Fibroblast of skin of abdomen (primary cell): ENCODE measurements at regions not wholly inside any gene's neighbourhood (a gene's known extent, or its start where the extent isn't known, plus 50 kb on each side); places are given as distances from the start of the nearest gene placed in this dataset.

Experiments used
- DNase-seq: peaks from one replicate; pipeline ENCODE4 v3.0.0-alpha.2; 2013

DNA sequence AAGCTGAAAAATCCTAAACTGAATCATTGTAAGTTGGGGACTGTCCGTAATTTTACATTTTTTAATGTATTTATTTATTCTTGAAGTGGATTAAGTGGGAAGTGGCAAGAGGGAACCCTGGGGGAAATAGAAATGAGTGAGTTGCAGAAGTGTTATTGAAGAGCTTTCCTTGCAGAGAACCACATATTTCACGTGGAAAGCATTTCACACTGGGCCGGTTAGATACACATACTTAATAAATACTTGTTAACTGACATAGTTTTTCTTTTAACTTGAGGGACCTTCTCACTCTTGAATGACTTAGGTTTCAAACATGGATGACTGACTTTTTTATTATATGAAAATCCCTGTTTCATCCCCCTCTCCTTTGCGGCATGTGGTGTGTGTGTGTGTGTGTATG lies 239.3 kb downstream of the LMO4 start:
- DNase-seq, result no peak

GRCh38 chr1:87568911-87569310 lies 240.2 kb downstream of the LMO4 start:
- no peak for DNase-seq

GRCh38 chr1:87572008-87572407 lies 243.3 kb downstream of the LMO4 start:
- no peak for DNase-seq

DNA sequence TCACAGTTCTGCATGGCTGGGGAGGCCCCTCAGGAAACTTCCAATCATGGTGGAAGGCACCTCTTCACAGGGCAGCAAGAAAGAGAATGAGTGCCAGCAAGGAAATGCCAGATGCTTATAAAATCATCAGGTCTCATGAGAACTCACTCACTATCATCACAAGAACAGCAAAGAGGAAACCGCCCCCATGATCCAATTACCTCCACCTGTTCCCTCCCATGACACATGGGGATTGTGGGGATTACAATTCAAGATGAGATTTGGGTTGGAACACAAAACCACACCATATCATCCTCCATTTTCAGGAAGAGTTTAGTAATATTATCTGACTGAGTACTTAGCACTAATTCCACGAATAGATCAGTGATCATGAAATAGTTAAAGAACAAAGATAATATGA lies 244.2 kb downstream of the LMO4 start:
- DNase-seq, result no peak

DNA sequence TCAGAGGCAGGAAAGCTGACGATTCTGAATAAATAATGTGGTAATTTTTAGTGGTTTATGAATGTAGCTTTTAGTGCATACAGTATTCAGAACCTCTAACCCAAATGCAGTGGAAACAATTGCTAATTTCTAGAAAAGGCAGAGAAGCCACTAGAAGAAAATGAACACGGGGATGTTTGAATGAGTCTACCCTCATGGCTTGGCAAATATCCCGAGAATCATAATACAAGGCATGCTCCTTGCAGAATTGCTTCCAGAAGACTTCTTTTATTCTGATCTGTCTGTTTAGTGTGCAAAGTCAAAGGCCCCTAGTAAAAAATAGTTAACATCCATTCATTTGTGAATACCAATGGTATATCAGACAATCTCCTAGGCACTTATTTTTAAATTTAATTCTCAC lies 246.8 kb downstream of the LMO4 start:
- DNase-seq, result peak; percentile 29

- DNase-seq, result no peak
Observed at GRCh38 chr1:87578464-87578863, 249.8 kb downstream of the LMO4 start.

GRCh38 chr1:87583459-87583858 lies 254.8 kb downstream of the LMO4 start:
- no peak for DNase-seq

- DNase-seq, result no peak
Observed at GRCh38 chr1:87584586-87584985, 255.9 kb downstream of the LMO4 start.

DNA sequence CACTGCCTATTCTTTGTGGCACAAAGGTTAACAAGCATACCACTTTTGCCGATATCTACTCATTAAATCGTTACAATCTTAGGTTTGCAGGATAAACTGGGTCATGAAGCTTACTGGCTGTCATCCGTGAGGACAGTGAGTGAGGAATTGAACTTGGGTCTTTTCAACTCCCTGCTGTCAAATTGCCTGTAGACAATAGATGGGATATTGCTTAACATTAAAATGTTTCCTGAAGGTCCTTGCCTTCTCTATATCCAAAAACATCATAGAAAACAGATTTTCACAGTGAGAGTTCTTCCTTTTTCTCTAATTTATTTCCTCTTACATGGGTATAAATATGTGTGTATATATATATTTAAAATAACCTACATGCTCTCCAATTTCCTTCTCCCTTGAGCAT lies 257.8 kb downstream of the LMO4 start:
- no peak for DNase-seq

- no peak for DNase-seq
Observed at GRCh38 chr1:87588495-87588894, 259.8 kb downstream of the LMO4 start.

- DNase-seq, result no peak
Observed at GRCh38 chr1:87591492-87591891, 262.8 kb downstream of the LMO4 start.

DNA sequence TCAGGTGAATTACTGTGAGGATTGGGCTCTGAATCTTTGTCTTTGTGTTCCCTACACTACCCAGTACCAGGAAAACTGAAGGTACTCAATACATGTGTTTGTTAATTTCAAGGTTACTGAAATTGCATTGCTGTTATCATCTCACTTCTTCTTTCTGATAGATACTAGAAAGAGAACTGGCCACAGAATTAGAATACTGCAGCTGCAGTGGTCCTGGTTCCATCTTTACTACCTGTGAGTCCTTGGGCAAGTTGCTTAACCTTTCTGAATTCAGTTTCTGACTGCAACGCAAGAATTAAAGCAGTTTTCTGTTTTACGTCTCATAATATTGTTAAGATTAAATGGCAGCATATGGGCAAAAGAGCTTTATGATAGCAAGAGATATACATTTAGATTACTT lies 263.5 kb downstream of the LMO4 start:
- DNase-seq, result no peak

DNA sequence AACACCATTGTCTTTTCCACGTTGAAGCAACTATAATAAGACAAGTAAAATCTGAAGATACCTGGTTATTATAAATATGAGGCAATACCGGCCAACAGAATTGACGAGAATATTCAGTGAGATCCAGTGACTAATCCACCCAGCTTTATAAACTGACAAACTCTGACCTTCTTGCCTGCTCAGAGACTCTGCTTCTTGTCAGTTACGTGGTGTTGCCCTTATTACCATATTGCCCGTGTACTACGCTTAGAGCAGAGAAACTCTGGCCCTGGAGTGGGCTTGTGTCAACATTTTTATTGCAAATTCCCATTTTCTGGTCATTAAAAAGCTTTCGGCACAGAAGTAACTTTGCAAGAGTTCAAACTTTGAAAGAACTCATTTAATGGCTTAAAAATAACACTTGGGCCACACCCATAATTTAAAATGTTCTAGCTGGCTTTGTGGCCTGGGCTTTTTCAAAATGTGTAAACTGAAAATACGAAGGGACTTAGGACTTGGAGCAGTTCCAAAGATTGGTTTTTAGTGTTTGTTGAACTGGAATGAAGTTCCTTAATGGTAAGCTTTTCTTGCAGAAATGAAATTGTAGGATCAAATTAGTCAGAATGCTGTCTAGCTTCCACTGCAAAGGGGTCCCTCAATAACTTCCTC lies 266.2 kb downstream of the LMO4 start:
- no peak for DNase-seq

- DNase-seq, result no peak
Observed at GRCh38 chr1:87595384-87595781, 266.7 kb downstream of the LMO4 start.

- DNase-seq, result no peak
Observed at GRCh38 chr1:87598429-87598828, 269.7 kb downstream of the LMO4 start.

GRCh38 chr1:87599569-87599968 lies 270.9 kb downstream of the LMO4 start:
- no peak for DNase-seq

DNA sequence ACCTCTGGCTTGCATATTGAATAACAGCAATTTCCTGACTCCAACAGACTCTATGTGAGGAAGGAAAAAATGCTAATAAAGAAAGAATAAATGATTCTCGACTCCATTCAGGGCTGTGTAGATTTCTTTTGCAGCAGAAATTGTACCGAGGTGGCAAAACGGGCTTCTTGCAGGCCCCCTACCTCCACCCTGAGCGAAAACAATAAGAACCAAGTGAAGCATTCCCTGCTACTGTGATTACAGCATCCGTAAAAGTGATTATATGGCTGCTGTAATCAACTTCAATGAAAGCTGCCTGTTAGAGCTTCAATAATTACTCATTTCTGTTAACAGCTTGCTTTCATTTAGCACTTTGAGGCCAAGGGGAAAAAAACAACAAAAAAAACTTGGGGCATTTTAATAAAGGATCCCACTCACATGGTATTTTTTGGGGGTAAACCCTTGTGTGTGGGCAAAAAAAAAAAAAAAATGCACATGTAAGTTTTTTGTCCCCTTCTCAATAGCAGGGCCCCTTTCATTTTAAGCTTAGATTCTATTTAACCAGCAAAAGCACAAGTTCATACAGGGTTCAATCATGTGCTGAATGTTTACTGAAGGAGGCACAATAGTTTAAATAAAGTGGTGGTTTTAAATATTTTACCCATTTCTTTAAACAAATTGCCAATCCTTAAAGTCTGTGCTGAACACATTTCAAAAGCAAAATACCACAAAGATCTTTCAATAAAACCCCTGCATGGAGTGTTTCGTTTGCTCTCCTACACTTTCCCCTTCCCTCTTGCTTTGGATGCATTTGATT lies 271.6 kb downstream of the LMO4 start:
- DNase-seq, result no peak

DNA sequence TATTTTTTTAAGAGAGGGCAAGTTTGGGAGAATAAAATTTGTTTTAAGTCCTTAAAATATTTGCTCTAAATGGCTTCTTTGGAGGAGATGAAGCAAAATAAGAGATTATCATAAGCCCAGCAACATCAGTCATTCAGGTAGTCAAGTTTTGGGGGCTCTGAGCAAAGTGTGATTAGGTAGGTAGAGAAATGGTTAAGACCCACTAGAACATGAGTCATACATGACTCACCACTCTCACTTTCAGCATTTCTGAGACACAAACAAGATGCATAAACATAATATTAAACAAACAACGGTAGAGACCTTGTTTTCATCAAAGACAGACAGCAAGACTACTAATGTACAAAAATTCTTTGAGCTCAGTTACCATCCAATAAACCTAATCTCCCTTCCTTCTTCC lies 272.2 kb downstream of the LMO4 start:
- DNase-seq, result no peak

DNA sequence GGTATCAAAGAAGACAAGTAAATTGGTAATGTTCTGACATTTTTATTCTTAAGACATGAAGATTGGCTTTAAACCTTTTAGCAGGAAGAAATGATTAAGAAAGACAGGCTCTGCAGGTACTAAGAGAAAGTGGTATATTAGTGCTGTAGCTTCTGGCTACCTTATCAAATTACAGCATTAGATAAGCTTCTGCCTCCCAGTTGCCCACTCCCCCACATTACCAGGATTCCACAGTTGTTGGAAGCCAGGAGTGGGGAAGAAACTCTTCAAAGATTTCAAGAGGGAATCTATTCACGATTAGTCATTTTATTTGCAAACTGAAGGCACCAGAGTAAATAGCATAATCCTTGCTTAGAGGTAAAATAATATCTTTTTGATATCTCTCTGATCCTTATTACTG lies 274.9 kb downstream of the LMO4 start:
- DNase-seq, result no peak

DNA sequence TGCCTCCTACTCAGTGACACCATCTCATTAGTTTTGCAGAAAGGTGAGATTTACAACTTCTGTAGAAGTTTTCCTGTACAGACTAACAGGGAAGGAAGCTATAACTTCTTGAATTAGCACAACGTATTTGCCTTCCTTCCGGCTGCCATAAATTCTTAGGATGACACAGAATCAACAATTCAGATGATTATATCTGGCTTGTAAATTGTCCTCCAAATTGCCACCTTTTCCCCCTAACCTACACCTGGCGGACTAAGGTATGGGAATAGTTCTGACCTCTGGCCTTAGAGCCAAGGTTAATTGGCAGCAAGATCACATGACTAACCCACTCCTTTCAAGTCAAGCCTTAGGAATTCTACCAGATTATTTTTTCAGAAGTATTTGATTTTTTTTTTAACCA lies 284.3 kb downstream of the LMO4 start:
- DNase-seq, result no peak

GRCh38 chr1:87615491-87615890 lies 286.8 kb downstream of the LMO4 start:
- no peak for DNase-seq

- DNase-seq, result no peak
Observed at GRCh38 chr1:87615901-87616300, 287.2 kb downstream of the LMO4 start.

DNA sequence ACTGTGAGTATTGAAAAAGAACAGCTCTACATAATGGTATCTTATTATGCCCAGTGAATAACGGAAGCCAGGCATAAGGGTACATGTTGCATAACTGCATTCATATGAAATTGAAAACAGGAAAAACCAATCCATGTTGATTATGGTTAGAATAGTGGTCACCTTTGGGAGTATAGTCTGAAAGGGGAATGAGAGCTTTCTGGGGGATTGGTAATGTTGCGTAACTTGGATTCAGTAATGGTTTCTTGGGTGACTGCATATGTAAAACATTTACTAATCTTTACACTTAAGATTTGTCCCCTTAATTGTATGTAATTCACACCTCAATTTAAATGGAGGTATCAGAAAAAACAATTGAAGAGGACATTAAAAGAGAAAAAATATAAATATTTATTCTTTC lies 292.1 kb downstream of the LMO4 start:
- DNase-seq, result no peak

- no peak for DNase-seq
Observed at GRCh38 chr1:87629673-87630072, 301.0 kb downstream of the LMO4 start.

DNA sequence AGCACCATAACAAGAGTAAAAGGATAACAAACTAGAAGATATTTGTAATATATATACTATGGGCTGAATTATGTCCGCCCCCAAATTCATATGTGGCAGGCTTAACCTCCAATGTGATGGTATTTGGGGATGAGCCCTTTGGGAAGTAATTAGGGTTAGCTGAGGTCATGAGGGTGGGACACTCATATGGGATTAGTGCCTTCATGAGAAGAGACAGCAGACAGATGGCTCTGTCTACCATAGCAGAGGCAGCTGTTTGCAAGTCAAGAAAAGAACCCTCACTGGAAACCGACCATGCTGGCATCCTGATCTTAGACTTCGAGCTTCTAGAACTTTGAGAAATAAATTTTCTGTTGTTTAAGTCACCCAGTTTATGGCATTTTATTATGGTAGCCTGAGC lies 303.6 kb downstream of the LMO4 start:
- no peak for DNase-seq
